GM18909 (cell line): ENCODE measurements at regions not wholly inside any gene's neighbourhood (a gene's known extent, or its start where the extent isn't known, plus 50 kb on each side); places are given as distances from the start of the nearest gene placed in this dataset.

Experiments used
- ATAC-seq: cut with Tn5 transposase; IDR thresholded peaks from one replicate; pipeline ENCODE4 v1.9.1; 2021; ENCODE audit warnings: mild to moderate bottlenecking; ENCODE audit not compliant: unreplicated experiment, poor library complexity

DNA sequence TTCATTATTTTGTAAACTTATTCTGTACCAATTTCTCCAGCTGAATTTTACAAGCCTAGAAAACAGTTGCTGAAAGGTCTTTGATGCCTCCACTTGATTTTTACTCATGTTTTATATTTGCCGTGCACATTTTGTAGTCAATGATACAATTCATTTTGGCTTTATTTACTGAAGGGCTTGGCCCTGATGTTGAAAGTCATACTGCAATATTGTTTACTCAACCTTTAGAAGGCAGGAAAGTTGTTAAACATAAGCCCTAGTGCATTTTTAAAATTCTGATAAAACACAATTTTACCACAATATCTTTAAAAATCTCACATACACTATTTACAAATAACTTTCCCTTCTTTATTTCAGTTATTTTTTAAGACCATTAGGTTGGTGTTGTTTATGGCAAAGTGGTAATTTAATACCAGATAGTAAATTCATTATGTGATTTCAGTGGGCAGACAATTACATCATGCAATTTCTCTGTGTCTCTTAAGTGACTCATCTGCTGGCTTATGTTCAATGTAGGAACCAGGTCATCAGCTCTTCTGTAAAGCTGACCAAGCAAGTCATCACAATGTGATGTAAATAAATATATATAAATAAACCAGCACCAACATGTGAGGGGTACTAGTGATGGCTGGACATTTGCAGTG, 121.1 kb upstream of the SLC35B3 start:
- ATAC-seq, result no peak

DNA sequence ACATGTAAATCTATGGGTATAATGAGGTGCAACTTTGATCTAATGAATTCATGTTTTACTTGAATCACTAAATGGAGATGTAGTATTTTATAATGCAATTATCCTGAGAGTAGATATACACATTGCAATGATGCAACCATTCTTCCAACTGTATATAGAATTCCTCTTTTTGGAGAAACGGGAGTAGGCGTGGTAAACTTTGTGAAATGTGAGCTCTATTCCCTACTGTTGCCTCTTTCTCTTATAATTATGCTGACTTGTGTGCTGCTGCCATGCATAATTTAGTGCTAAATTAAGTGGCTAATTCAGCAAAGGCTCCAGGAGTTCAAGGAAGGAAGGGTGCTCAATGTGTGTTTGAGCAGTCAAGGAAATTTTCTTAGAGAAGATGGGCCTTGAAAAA, 116.6 kb upstream of the SLC35B3 start:
- ATAC-seq, result no peak

DNA sequence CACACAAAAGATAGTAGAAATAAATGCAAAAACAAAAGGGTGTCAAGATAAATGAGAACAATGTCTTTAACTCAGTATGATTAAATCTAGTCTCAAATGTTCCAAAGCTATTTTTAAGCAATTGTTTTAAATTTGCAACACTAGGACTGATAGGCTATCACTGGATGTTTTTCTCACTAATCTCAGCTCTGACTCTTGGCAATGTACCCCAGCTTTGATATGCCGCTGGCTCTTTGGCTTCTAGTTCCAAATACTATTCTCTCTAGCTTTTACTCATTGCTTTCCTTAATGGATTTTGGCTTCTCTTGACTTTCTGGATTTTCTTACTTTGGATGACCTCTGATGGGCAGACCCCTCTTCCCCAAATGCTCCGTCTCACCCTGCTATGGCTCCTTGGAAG, 116.0 kb upstream of the SLC35B3 start:
- ATAC-seq, result no peak

DNA sequence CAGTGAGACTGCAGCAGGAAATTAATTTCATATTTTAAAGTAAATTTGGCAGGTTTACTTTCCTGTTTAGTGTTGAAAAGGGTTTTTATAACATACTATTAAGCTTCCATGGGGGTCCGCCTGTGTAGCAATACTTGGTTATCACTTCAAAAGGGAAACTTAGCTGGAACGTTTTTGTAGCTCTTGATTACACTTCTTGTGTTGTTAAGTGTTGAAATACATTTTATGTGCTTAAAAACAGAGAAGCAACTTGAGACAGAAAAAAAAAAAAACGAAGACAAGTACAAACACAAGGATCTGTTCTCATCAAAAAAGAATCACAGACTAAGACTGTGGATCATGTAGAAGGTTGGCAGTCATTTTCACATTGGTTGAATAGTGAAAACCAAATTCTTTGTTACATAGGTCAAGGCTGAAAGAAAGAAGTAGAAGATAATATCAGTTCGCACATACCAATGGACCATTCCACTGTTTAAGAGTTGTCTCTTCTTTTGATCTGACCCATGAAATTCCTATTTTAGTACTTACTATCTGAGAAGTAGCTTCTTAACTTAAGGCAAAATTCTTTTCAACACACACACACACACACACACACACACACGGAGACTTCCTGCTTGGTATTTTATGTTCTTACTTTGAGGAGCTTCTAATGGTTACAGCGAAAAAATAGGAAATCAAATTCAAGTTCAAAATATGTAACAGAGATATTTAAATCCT, 113.9 kb upstream of the SLC35B3 start:
- no peak for ATAC-seq

DNA sequence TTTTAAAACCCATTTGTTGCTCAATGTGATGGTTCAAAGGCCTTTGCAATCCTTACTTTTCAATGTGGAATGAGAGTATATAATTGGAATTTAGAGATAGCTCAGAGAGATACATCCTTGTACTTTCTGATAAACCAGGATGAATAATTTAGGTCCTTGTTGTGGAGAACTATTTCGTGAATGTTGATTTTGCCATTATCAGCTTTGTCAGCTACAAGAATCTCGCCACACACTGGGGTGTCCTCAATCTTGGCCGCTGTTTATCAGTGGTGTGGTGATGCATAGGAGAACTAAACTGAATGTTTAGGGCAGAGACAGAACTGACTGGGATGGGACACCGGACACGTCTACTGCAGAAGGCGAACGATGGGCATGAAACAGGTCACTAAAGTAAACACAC, 111.2 kb upstream of the SLC35B3 start:
- no peak for ATAC-seq

DNA sequence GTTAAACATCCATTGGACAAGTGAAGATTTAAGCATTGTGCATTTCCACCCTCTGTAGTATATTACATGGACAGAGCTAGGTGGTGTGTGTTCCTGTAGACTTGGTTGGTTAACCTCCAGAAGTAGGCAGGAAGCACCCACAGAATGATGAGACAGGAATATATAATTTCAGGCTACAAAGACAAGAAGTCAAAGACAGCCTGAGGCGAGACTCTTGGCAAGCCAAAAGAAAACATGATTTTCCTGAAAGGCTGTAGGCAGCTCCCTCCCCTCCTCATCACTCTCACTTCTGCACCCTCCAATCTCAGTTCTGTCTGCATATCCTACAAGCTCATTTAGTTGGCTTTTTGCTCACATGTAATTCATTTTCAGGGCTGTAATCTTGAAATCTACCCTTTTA, 110.0 kb upstream of the SLC35B3 start:
- ATAC-seq, result no peak

DNA sequence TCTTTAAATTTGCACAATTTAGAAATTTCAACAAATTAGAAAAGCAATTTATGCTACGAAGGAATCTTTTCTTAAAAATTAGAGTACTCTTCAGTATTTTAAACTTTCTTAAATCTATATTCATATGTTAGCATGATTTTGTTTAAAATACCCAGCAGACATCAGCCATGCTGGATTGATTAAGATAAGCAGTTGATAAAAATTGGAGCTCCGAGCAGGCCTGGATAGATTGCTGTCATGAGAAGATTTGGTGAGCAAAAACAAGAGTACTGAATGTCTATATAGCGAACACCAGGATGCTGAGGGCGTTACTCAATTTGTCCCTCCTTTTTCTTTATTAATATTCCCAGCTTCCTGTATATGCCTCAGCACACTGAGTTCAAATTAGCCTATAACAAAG, 108.4 kb upstream of the SLC35B3 start:
- ATAC-seq, result no peak

DNA sequence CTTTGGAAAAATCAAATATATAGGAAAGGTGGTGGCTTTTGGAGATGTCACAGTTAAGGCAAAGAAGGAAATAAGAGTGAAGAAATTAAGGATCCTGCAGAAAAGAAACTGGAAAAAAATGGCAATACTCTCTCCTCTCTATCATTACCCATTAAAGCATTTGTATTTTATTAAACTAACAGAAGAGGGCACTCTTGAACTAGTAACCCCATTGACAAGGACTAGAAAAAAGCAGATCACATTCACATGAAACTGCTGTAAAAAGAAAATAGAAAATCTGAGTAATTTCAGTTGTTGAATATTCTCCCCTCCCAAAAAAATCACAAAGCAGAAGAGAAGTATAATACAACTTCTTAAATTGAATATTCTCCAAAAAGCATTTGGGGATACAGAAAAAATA, 104.1 kb upstream of the SLC35B3 start:
- ATAC-seq, result no peak

DNA sequence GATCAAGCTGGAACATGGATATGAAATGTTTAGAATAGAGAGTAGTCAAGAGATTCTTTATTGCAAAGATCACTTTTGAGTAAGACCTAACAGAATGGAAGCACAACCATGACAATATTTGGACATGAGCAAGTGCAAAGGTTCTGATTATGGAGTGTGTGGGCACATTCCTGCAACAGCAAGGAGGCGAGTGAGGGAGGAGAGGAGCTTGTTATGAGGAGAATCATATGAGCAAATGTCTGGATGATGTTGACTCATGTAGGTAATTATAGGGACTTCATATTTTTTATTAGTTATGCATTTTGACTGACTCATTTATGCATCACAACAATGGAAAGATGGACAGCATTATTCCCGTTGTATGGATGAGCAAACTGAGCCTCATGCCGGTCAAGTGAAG, 100.8 kb upstream of the SLC35B3 start:
- ATAC-seq, result no peak

DNA sequence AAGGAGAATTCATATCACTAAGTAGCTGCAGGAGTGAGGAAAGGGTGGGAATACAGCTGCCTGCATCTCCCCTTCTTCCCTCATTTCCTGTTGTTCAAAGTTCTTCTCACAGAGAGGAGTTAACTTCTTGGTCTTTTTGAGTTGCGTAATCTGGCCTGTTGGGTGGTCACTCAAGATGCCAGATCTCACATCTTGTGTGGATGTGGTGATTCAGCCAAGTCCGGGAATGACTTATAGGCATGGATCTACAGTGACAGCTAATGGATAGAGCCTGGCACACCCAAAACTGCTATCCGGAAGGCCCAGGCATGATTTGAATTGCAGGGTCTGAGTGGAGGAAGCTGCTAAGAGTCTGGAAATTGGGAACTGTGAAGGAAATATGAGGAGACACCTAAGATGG, 100.2 kb upstream of the SLC35B3 start:
- no peak for ATAC-seq

DNA sequence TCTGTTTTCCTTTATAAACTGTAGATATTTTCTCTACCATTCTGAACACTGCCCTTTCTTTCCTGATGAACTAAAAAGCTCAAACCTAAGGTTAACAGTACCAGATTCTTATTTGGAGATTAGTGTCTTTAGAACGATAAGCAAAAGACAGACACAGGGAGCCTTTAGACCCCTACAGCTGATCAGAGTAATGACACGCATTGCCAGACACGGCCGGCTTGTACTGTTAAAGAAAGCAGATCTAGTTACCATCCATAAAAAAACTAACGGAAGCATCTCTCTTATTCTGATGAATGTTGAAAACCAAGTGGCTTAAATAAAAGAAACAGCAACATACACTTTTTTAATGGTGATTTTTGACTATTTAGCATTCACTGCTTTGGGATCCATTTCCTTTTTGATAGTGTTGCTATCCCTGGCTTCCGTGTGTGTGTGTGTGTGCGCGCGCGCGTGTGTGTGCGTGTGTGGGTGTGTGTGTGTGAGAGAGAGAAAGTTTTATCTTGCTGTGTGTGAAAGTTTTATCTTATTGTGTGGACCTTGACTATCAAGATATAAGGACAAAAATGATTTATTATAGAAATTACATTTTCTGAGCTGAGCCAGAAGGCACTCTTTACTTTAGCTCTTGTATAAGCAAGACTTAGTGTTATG, 95.6 kb upstream of the SLC35B3 start:
- no peak for ATAC-seq

DNA sequence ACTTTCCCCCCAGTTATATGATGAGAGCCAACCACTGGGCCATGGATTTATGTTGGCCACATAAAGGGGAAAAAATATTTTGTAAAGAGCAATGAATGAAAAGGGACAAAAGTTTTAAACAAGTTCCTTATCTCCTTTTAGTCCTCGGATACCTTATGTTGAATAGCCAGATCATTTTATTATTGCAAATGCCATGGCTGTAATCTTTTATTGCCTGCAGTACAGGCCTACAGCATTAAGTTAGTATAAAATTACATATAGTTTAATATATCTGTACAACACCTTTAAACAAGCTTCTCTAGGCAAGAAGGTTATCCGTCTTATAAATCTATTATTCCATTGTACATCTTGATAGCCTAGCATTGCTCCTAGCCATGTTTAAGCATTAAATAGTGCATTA, 93.9 kb upstream of the SLC35B3 start:
- ATAC-seq, result no peak

DNA sequence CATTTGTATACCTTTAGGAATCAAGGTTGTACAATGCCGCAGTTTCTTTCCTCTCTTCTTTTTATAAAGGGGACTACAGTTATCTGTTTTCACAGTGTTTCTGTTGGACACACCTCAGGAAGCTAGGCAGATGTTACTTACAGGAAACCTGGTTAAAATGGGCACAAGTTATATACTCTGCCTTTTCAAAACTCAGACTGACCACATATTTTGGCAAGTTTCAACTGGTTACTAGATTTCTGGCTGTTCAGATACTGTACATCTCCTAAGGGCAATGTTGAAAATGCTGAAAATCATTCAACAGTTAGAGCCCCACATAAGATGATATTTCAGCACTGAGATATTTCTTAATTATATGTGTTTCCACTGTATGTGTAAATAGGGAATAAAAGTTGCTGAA, 92.5 kb upstream of the SLC35B3 start:
- ATAC-seq, result no peak

DNA sequence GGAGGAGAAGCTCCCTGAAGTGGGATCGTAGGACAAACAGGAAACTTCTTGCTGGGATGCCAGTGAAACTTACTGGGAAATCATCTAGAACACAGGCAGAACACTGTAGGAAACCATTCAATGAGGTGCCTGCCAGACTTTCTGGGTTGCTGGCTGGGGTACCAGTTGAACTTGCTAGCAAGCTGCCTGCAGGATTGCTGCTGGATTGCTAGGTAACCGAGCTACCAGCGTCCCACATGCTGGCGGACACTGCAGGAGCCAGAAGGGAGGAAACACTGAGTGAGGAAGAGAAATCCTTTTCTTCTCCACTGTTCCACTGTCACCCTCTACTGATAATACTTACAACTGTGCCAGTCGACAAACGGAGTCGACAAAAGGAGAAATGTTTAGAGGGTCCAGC, 91.3 kb upstream of the SLC35B3 start:
- ATAC-seq, result no peak

DNA sequence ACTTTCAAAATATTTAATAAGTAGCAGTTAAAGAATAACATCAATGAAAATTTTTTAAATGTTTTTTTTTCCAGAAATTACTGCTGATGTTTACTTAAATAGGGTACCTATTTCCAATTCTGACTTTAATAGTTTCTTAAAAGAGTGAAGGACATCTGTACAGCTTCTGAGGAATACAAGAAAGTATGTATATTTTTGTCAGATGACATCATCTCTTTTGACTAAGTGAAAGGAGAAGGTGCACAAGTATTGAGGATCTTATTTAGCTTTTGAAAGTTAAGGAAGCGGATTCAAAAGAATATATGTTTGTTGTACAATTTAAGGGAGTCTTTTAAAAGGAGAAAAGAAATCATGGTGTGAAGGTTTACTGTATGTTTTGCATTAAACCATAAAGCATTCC, 90.0 kb upstream of the SLC35B3 start:
- ATAC-seq, result no peak

DNA sequence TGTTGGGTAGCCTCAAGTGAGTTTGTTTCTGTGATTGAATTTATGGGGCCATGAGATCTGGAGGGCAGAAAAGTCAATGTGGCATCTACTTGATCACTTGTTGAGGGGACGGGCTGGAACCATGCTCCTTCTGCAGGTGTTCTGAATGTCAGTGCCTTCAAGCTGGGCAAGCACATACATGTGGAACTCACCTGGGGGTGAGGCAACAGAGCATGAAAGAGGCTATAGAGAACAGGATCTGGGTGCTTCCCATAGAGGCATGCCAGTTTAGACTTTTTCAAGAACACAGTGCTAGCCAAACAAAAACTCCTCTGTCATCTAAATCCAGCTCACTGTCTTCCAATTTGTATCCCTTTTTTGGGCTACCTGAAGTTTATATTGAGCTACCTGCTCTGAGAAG, 77.8 kb upstream of the SLC35B3 start:
- no peak for ATAC-seq

DNA sequence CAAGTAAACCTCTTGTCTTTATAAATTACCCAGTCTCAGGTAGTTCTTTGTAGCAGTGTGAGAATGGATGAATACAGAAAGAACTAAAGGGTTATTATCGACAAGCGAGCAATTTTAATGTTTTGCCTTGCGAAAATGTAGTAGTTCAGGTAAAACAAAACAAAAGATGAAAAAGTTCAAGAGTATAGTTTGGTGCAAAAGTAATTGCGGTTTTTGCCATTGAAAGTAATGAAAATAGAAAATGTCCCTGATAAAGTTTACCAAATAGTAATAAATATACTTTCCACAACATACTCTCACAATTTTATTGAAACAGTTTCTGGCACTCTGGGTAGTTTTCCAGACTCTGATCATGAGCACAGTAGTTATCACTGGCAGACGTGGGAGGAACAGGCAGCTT, 71.9 kb upstream of the SLC35B3 start:
- ATAC-seq, result no peak

DNA sequence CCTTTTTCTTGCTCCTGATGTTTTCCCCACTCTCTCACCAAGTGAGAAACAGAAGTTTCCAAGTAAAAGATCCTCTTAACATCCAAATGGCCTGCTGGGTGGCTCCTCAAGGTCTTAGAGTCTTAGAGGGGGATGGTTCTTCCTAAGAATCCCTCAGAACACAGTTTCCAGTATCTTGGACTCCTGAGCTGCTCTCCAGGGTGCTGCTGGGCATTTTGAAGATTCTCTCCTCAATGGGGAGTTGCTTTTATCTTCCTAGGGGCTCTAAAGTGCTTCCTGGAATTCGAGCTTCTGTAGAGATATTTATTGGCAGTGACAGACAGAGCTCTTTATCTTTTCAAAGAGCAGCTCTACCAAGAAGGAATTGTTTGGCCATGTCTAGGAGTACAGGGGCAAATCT, 70.8 kb upstream of the SLC35B3 start:
- no peak for ATAC-seq

DNA sequence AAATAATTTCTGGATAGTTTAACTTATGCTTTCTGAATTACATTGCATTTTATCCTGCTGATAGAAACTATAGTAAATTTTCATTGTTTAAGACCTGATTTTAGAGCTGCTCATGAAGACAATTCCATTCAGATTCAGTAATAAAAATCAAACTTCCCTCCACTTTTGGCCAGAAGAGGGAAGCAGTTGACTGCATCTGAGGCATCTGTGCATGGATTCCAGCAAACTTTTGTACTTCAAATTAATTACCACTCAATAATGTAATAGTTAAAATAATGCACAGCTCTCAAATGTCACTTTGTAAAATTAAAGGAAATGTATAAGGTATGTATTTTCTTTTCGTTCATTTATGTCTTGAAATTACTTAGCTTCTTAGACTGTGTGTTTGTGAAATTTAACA, 64.2 kb upstream of the SLC35B3 start:
- no peak for ATAC-seq

DNA sequence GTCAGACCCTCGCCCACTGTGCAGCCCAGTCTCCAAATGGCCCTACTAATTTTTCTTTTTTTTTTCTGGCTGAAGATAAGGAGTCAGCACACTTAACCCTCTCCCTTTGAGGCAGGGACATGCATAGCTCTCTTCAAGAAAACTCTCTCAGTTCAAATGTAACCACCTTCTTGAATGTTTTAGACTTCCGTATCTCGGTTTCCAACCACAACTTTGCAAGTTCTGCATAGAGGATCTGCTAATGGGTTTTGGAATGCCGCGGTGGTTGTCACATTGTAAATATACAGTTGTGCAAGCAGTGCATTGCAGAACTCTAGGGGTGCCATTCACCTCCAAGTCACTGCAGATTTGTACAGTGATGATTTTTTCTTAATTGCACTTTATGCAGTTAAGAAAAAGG, 59.4 kb upstream of the SLC35B3 start:
- no peak for ATAC-seq

DNA sequence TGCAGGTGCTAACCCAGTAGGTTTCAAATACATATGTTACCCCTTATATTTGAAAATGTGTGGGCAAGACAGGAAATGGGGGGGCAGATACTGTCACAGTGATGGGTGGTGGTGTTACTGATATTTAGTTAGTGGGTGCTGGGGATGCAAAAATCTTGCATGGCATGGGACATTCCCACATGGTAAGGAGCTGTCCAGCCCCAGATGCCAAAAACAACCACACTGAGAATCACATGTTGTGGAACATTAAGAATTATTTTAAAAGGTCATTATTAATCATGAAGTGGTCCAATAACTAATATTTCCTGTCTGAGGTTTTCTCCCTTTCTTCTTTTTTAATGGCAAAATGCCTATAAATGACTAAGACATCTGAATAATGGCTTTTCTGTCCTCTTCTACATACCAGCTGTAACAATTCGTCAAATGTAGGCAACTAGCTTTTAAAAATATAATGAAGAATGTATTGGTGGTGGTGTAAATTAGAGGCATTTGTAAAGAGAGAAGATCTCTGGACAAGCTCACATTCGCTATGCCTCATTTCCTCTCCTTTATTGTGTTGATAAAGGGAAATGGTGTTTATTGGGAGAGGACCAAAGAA, 57.3 kb upstream of the SLC35B3 start:
- no peak for ATAC-seq
